ENCODE measurements at regions not wholly inside any gene's neighbourhood (a gene's known extent, or its start where the extent isn't known, plus 50 kb on each side); places are given as distances from the start of the nearest gene placed in this dataset.

- TF ChIP-seq CTCF (IDR thresholded peaks at IDR 0.05; ENCODE audit: low read depth, low read length), result no peak
- no peak for DNase-seq (ENCODE audit: extremely low read depth, low read depth)
These were observed 316.2 kb upstream of the CD180 start for GRCh38 chr5:67512758-67513157.

DNA sequence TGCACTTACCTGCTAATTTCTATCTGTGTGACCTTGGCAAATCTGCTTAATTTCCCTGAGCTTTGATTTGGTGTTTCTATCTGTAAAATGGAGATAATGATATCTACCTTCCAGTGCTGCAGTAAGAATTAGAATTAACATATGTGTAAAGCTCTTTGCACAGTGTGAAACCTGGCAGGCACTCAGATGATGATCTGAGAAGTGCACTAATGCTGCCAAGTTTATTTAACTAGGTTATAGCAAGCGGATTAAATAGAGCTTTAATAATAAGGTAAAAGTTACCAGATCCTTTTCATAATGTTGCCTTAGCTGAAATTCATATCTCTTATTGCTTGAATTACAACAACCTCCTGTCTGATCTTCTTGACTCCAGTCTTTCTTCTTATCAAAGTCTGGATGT lies 315.3 kb upstream of the CD180 start:
- TF ChIP-seq CTCF (IDR thresholded peaks at IDR 0.05; ENCODE audit: low read depth, low read length), result no peak
- no peak for DNase-seq (ENCODE audit: extremely low read depth, low read depth)

GRCh38 chr5:67510204-67510603 lies 313.6 kb upstream of the CD180 start:
- no peak for DNase-seq (ENCODE audit: extremely low read depth, low read depth)
- no peak for TF ChIP-seq CTCF (IDR thresholded peaks at IDR 0.05; ENCODE audit: low read depth, low read length)

GRCh38 chr5:67509402-67510186 lies 313.0 kb upstream of the CD180 start:
- no peak for TF ChIP-seq CTCF (IDR thresholded peaks at IDR 0.05; ENCODE audit: low read depth, low read length)
- DNase-seq (ENCODE audit: extremely low read depth, low read depth), result no peak

GRCh38 chr5:67506241-67506640 lies 309.6 kb upstream of the CD180 start:
- DNase-seq (ENCODE audit: extremely low read depth, low read depth), result no peak

GRCh38 chr5:67502951-67503350 lies 306.4 kb upstream of the CD180 start:
- DNase-seq (ENCODE audit: extremely low read depth, low read depth), result no peak
- no peak for TF ChIP-seq CTCF (IDR thresholded peaks at IDR 0.05; ENCODE audit: low read depth, low read length)

More at GRCh38 chr5:67506241-67506640, 309.6 kb upstream of the CD180 start:
- TF ChIP-seq CTCF (IDR thresholded peaks at IDR 0.05; ENCODE audit: low read depth, low read length), result no peak

GRCh38 chr5:67496051-67496450 lies 299.5 kb upstream of the CD180 start:
- no peak for TF ChIP-seq CTCF (IDR thresholded peaks at IDR 0.05; ENCODE audit: low read depth, low read length)
- no peak for DNase-seq (ENCODE audit: extremely low read depth, low read depth)

Data from AG09319 (cell line).